GM04504 (cell line): ENCODE measurements at regions not wholly inside any gene's neighbourhood (a gene's known extent, or its start where the extent isn't known, plus 50 kb on each side); places are given as distances from the start of the nearest gene placed in this dataset.

Source experiments
- DNase-seq: peaks from one replicate; pipeline ENCODE4 v3.0.0-alpha.2; 2012; ENCODE audit warnings: low read depth

GRCh38 chr15:79185199-79185598 is 94.6 kb upstream of the RASGRF1 start:
- no peak for DNase-seq

DNA sequence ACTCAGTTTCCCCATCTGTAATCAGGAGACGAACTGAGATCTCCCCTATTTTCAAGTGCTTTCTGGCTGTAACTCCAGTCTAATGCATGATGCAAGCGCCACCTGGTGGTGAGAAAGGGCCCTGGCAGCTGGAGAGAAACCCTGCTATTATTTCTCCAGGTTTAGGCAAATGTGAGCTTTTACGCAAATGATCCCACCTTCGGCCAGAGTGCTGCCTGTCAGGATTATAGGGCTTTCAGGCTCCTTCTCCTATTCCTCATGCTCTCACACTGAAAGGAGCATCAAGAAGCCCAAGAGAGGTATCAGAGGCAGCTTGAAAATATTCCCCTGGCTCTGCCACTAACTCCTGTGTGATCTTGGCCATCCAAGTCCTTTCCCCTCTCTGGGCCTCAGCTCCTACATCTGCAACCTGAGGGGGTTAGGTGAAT is 93.9 kb upstream of the RASGRF1 start:
- DNase-seq, result peak; percentile 25

DNA sequence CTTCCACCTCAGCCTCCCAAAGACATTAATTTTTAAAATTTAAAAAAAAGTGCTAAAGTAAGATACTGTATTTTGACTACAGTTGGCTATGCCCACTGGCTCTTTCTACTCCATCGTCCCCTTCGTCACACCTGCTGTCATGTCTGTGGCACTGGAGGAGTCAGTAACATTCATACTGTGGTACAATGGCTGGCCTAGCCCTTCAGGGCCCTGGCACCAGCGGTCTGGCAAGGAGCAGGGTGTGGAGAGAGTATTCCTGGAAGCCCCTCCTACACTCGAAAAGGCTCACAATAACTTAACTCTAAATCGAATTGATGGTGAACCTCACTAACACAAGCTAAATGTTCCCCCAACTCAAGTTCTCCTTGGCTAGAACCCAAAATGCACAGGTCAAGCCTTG is 89.7 kb upstream of the RASGRF1 start:
- no peak for DNase-seq

- DNase-seq, result no peak
Observed at GRCh38 chr15:79179597-79179996, 89.0 kb upstream of the RASGRF1 start.

DNA sequence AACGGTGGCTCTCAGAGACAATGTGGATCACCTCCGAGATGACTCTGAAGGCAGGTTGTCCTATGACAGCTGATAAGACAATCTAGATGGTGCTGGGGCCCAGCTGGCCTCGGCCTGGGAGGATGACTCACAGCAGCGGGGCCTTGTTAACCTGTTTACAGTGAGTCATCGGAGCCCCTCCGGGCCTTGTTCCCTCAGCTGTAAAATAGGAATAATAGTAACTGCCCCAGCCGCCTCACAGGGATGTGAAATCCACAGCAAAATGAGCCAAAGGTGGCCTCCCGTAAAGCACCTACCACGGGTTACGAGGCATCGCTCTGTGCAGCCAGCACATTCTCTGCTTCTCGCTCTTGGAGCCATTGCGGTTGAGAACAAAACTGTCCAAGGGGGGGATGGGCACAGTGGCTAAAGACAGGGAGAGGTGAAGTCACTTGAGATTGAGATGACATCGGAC is 88.6 kb upstream of the RASGRF1 start:
- no peak for DNase-seq

- no peak for DNase-seq
Observed at GRCh38 chr15:79178594-79178993, 88.0 kb upstream of the RASGRF1 start.

- DNase-seq, result no peak
Observed at GRCh38 chr15:79176151-79176550, 85.6 kb upstream of the RASGRF1 start.

GRCh38 chr15:79172801-79173460 is 82.4 kb upstream of the RASGRF1 start:
- DNase-seq, result no peak

- DNase-seq, result no peak
Observed at GRCh38 chr15:79172032-79172481, 81.5 kb upstream of the RASGRF1 start.

- no peak for DNase-seq
Observed at GRCh38 chr15:79171320-79172031, 80.9 kb upstream of the RASGRF1 start.

GRCh38 chr15:79170256-79170664 is 79.7 kb upstream of the RASGRF1 start:
- no peak for DNase-seq

DNA sequence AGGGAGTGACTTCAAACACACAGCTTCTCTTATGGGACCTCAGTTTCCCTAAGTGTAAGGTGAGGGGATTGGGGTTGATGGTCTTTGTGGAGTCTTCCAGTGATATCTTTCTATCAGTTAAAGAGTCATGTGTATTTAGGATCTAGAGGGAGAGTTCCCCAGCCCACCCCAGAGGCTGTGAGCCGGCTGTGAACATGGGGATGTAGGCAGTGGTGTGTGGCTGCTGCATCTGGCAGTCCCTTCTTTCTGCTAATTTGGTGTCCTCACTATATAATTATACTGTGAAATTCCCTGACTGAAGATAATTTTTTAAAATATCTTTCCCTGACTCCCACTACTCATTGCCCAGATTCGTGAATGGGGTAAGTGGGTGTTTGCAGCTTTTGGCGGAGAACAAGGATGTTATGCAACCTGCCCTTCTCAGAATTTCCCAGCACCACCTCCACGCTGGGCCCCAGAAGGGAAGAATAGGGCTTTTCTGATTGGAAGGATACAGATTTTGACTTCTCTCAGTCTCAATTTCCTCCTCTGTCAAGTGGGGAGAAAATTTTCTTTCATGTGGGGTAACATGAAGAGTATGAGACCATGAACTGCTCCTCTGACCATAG is 79.0 kb upstream of the RASGRF1 start:
- DNase-seq, result no peak

GRCh38 chr15:79168922-79169456 is 78.4 kb upstream of the RASGRF1 start:
- DNase-seq, result no peak

DNA sequence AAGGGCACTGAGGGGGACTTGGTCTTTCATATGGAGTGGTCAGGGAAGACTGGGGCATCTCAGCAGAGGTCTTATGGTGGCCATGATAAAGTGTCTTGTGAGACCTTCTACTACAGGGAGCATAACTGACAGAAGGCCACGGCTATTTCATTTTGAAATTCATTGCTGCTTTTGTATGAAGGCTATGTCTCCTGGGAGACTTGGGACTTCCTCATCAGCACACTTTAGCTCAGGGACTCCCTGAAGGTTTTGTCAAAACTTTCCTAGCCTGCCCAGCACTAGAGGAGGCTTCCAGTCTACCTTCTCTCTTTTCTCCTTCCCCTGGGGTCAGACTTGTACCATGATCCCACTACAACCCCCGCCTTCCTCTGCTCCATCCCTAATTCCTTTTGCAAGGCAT is 77.2 kb upstream of the RASGRF1 start:
- DNase-seq, result no peak

- no peak for DNase-seq
Observed at GRCh38 chr15:79166311-79166955, 75.9 kb upstream of the RASGRF1 start.

GRCh38 chr15:79164465-79164864 is 73.9 kb upstream of the RASGRF1 start:
- DNase-seq, result no peak

DNA sequence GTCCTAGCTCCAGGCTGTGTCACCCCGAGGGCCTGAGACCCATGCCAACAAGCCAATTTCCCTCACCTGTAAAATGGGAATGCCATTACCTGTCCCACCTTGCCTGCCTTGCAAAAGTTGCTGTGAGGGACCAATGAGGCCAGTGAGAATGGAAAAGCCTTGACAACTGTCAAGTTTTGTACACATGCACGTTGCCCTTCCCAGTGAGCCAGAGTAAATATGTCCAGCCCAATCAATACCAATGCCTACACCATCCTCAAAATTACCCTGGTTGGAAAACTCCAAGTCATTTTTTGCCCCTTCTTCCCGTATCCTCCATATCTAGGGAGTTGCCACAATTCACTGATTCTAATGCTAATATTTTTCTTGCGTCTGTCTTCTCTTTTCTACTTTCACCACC is 73.5 kb upstream of the RASGRF1 start:
- DNase-seq, result no peak

DNA sequence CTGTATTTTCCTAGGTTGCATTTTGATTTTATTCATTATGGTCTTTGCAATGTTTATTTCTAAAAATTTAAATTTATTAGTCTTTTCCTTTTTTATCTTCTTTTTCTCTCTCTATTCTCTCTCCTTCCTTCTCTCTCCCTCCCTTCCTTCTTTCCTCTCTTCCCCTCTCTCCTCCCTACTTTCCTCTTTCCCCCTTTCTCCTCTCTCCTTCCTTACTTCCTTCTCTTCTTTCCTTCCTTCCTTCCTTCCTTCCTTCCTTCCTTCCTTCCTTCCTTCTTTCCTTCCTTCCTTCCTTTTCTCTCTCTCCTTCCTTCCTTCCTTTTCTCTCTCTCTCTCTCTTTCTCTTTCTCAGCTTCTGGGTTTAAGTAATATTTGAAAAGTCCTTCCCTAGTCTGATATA is 72.8 kb upstream of the RASGRF1 start:
- DNase-seq, result no peak

DNA sequence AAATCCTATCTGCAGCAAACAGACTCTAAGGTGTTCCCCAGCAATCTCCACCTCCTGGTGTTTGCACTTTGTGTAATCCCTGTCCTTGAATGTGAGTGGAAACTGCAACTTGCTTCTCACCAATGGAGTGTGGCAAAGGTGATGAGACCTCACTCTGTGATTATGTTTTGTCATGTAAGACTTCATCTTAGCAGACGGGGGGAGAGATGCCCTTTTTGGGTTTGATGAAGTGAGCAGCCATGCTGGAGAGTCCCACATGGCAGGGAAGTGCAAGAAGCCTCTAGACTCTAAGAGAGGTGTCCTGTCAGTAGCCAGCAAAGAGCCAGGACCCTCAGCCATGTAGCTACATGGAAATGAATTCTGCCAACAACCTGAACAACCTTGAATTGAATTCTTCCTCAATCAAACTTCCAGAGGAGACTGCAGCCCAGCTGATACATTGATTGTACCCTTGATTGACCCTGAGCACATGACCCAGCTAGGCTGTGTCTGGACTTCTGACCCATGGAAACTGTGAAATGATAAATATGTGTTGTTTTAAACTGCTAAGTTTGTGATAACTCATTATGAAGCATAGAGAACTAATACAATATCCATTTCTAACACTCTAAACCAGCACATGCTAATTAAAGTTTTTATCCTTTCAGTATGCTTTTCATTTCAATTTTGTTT is 71.4 kb upstream of the RASGRF1 start:
- DNase-seq, result no peak

- DNase-seq, result no peak
Observed at GRCh38 chr15:79160211-79160610, 69.6 kb upstream of the RASGRF1 start.

GRCh38 chr15:79157631-79158592 is 67.3 kb upstream of the RASGRF1 start:
- no peak for DNase-seq
